ENCODE measurements at regions not wholly inside any gene's neighbourhood (a gene's known extent, or its start where the extent isn't known, plus 50 kb on each side); places are given as distances from the start of the nearest gene placed in this dataset.

- TF ChIP-seq POLR2AphosphoS5 (IDR thresholded peaks at IDR 0.05) = no peak
- TF ChIP-seq, protein P1, sequence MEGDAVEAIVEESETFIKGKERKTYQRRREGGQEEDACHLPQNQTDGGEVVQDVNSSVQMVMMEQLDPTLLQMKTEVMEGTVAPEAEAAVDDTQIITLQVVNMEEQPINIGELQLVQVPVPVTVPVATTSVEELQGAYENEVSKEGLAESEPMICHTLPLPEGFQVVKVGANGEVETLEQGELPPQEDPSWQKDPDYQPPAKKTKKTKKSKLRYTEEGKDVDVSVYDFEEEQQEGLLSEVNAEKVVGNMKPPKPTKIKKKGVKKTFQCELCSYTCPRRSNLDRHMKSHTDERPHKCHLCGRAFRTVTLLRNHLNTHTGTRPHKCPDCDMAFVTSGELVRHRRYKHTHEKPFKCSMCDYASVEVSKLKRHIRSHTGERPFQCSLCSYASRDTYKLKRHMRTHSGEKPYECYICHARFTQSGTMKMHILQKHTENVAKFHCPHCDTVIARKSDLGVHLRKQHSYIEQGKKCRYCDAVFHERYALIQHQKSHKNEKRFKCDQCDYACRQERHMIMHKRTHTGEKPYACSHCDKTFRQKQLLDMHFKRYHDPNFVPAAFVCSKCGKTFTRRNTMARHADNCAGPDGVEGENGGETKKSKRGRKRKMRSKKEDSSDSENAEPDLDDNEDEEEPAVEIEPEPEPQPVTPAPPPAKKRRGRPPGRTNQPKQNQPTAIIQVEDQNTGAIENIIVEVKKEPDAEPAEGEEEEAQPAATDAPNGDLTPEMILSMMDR (IDR thresholded peaks at IDR 0.05) = no peak
Observed at GRCh38 chr12:39178837-39179236, 264.1 kb downstream of the KIF21A start.
